Testis (tissue), 2 donors: ENCODE measurements at regions not wholly inside any gene's neighbourhood (a gene's known extent, or its start where the extent isn't known, plus 50 kb on each side); places are given as distances from the start of the nearest gene placed in this dataset.

ENCODE experiments used
- POLR2A ChIP-seq: fragments of 450-650 bp; IDR thresholded peaks from one replicate; pipeline ENCODE4 v1.6.1; 2017; ENCODE audit warnings: antibody characterized with exemption, mild to moderate bottlenecking, moderate library complexity
- TF ChIP-seq, protein P1 (sequence below), 3 experiments: fragments of 450-650 bp in 2 of 3; fragments of 200-600 bp in 1 of 3; sonication (generic) in 1 of 3; IDR thresholded peaks; one replicate each; pipeline ENCODE4 v1.5.1; 2016 to 2019; ENCODE audit warnings: antibody characterized with exemption in 3 of 3, mild to moderate bottlenecking in 2 of 3, moderate library complexity in 1 of 3

DNA sequence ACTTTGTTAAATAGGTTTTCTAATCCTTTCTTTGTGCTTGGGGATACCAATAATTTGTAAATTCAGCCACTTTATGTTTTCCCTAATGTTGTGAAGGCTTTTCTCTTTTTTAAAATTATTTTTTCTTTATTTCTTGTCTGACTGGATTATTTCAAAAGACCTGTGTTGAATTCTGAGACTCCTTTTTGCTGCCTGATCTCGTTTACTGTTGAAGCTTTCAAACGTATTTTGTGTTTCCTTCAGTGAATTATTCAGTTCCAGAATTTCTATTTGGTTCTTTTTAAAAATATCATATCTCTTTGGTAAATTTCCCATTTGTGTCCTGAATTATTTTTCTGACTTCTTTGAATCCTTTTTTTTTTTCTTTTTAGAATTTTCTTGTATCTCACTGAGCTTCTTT, 241.6 kb downstream of the LRIG3 start:
- TF ChIP-seq POLR2A: no peak
- TF ChIP-seq, protein P1, sequence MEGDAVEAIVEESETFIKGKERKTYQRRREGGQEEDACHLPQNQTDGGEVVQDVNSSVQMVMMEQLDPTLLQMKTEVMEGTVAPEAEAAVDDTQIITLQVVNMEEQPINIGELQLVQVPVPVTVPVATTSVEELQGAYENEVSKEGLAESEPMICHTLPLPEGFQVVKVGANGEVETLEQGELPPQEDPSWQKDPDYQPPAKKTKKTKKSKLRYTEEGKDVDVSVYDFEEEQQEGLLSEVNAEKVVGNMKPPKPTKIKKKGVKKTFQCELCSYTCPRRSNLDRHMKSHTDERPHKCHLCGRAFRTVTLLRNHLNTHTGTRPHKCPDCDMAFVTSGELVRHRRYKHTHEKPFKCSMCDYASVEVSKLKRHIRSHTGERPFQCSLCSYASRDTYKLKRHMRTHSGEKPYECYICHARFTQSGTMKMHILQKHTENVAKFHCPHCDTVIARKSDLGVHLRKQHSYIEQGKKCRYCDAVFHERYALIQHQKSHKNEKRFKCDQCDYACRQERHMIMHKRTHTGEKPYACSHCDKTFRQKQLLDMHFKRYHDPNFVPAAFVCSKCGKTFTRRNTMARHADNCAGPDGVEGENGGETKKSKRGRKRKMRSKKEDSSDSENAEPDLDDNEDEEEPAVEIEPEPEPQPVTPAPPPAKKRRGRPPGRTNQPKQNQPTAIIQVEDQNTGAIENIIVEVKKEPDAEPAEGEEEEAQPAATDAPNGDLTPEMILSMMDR (IDR thresholded peaks at IDR 0.05): no peak
